HCT116 (cell line): ENCODE measurements at regions not wholly inside any gene's neighbourhood (a gene's known extent, or its start where the extent isn't known, plus 50 kb on each side); places are given as distances from the start of the nearest gene placed in this dataset.

Source experiments
- ATAC-seq: fragments of 200-7000 bp; cut with Tn5 transposase; 2 replicates; pipeline ENCODE4 v1.9.1; 2020; ENCODE audit warnings: mild to moderate bottlenecking, moderate library complexity
- BruUV-seq: library from RNA; stranded (reverse); fragments of 400-500 nt; replicated peaks from 2 replicates; lab custom pipeline; 2021; lab: Mats Ljungman, UMichigan
- CTCF ChIA-PET: fragments of 300-600 bp; sonication (Branson Sonifier 250); formaldehyde crosslinking; loops from one replicate; lab custom pipeline; 2021; ENCODE audit warnings: antibody characterized with exemption; lab: Charles Lee
- POLR2A ChIA-PET: fragments of 300-600, 350-600 bp; sonication (Branson Sonifier 250); formaldehyde crosslinking; loops from one replicate; lab custom pipeline; 2021; ENCODE audit warnings: antibody characterized with exemption; lab: Charles Lee
- RAD21 ChIA-PET, 2 experiments: fragments of 300-600 bp; sonication (Branson Sonifier 250); formaldehyde crosslinking; loops; one replicate each; lab custom pipeline; 2023; ENCODE audit warnings: low total read pairs in 2 of 2; ENCODE audit not compliant: uncharacterized antibody in 2 of 2, unreplicated experiment in 2 of 2, low non-redundant PET in 1 of 2; lab: Charles Lee
- DNase-seq: peaks from one replicate; pipeline ENCODE4 v3.0.0-alpha.2; 2010; ENCODE audit warnings: low read depth, low spot score
- H2AFZ ChIP-seq: fragments of 200-600 bp; shearing (Covaris generic), sonication (generic); 2 replicates; pipeline ENCODE4 v1.6.1; 2017; ENCODE audit warnings: low read depth, mixed run types, mixed read lengths, antibody characterized with exemption, low read length; ENCODE audit not compliant: poor library complexity, severe bottlenecking
- H3K27ac ChIP-seq: 2 replicates; pipeline ENCODE4 v1.5.1; 2012; ENCODE audit warnings: low read depth, low read length
- H3K27me3 ChIP-seq: fragments of 200-600 bp; sonication (generic); 2 replicates; pipeline ENCODE4 v1.6.1; 2016; ENCODE audit warnings: mixed run types, low read length, mixed read lengths; ENCODE audit not compliant: insufficient read depth
- H3K36me3 ChIP-seq, 2 experiments: fragments of 200-500 bp in 1 of 2; fragments of 200-600 bp in 1 of 2; sonication (Bioruptor generic) in 1 of 2; sonication (generic) in 1 of 2; 2 replicates each; pipeline versions ENCODE4 v1.5.1 to v1.6.1; 2014 to 2016; ENCODE audit warnings: low read length in 2 of 2, inconsistent platforms in 1 of 2, mixed read lengths in 1 of 2, mixed run types in 1 of 2; ENCODE audit not compliant: insufficient read depth in 2 of 2, control insufficient read depth in 1 of 2
- H3K4me1 ChIP-seq, 2 experiments: fragments of 200-600 bp in 1 of 2; sonication (generic) in 1 of 2; 2 replicates each; pipeline versions ENCODE4 v1.5.1 to v1.6.1; 2012 to 2017; ENCODE audit warnings: low read length in 2 of 2, inconsistent platforms in 1 of 2, mild to moderate bottlenecking in 1 of 2, mixed read lengths in 1 of 2, mixed run types in 1 of 2, moderate library complexity in 1 of 2; ENCODE audit not compliant: insufficient read depth in 2 of 2, control insufficient read depth in 1 of 2
- H3K4me2 ChIP-seq: fragments of 200-600 bp; sonication (generic); 2 replicates; pipeline ENCODE4 v1.6.1; 2017; ENCODE audit warnings: mixed run types, low read length, mixed read lengths
- H3K4me3 ChIP-seq, 2 experiments: fragments of 200-600 bp in 1 of 2; sonication (generic) in 1 of 2; replicated peaks in 1 of 2; 2 replicates each; pipeline ENCODE4 v1.5.1; 2011 to 2016; ENCODE audit warnings: low read length in 2 of 2, control low read depth in 1 of 2, low read depth in 1 of 2, mild to moderate bottlenecking in 1 of 2, mixed read lengths in 1 of 2, mixed run types in 1 of 2
- H3K79me2 ChIP-seq: fragments of 200-600 bp; sonication (generic); 2 replicates; pipeline ENCODE4 v1.6.1; 2017; ENCODE audit warnings: mild to moderate bottlenecking, mixed run types, low read length, moderate library complexity, mixed read lengths; ENCODE audit not compliant: insufficient read depth
- H3K9ac ChIP-seq: fragments of 200-600 bp; sonication (generic); 2 replicates; pipeline ENCODE4 v1.6.1; 2016; ENCODE audit warnings: low read length, mixed read lengths
- H3K9me2 ChIP-seq: fragments of 200-600 bp; sonication (generic), shearing (Covaris generic); 2 replicates; pipeline ENCODE4 v1.6.1; 2017; ENCODE audit warnings: mixed run types, mild to moderate bottlenecking, moderate library complexity; ENCODE audit not compliant: insufficient read depth
- H3K9me3 ChIP-seq, 2 experiments: fragments of 200-500 bp in 1 of 2; fragments of 200-600 bp in 1 of 2; sonication (Bioruptor generic) in 1 of 2; sonication (generic) in 1 of 2; 2 replicates each; pipeline ENCODE4 v1.6.1; 2014 to 2017; ENCODE audit warnings: low read length in 2 of 2, mixed read lengths in 2 of 2, inconsistent platforms in 1 of 2, low read depth in 1 of 2, mild to moderate bottlenecking in 1 of 2, mixed run types in 1 of 2, moderate library complexity in 1 of 2; ENCODE audit not compliant: control insufficient read depth in 1 of 2, insufficient read depth in 1 of 2
- H4K20me1 ChIP-seq: fragments of 200-600 bp; sonication (generic), shearing (Covaris generic); 2 replicates; pipeline ENCODE4 v1.6.1; 2017; ENCODE audit warnings: mixed run types, mild to moderate bottlenecking, moderate library complexity; ENCODE audit not compliant: insufficient read depth
- ATF3 ChIP-seq: IDR thresholded peaks from 2 replicates; pipeline ENCODE4 v1.6.1; 2012
- CBX3 ChIP-seq: IDR thresholded peaks from 2 replicates; pipeline ENCODE4 v1.6.1; 2012; ENCODE audit warnings: low read depth
- CEBPB ChIP-seq: IDR thresholded peaks from 2 replicates; pipeline ENCODE4 v1.6.1; 2012; ENCODE audit warnings: low read depth
- CTCF ChIP-seq, 3 experiments: fragments of 200-600 bp in 1 of 3; sonication (generic) in 1 of 3; IDR thresholded peaks in 2 of 3; conservative IDR thresholded peaks in 1 of 3; 2 replicates each; pipeline ENCODE4 v1.5.1; 2012 to 2017; ENCODE audit warnings: low read depth in 2 of 3, low read length in 2 of 3, antibody characterized with exemption in 1 of 3, borderline replicate concordance in 1 of 3, control low read depth in 1 of 3, mild to moderate bottlenecking in 1 of 3, mixed read lengths in 1 of 3, mixed run types in 1 of 3, moderate library complexity in 1 of 3; ENCODE audit not compliant: insufficient read depth in 1 of 3
- EGR1 ChIP-seq: IDR thresholded peaks from 2 replicates; pipeline ENCODE4 v1.6.1; 2012; ENCODE audit warnings: low read depth
- ELF1 ChIP-seq: IDR thresholded peaks from 2 replicates; pipeline ENCODE4 v1.6.1; 2012; ENCODE audit warnings: low read depth, borderline replicate concordance
- EZH2phosphoT487 ChIP-seq: fragments of 200-600 bp; IDR thresholded peaks from 2 replicates; pipeline ENCODE4 v1.6.1; 2018; ENCODE audit warnings: antibody characterized with exemption, borderline replicate concordance
- FOSL1 ChIP-seq: IDR thresholded peaks from 2 replicates; pipeline ENCODE4 v1.6.1; 2012; ENCODE audit warnings: low read depth
- JUND ChIP-seq: IDR thresholded peaks from 2 replicates; pipeline ENCODE4 v1.6.1; 2012
- MAX ChIP-seq: IDR thresholded peaks from 2 replicates; pipeline ENCODE4 v1.6.1; 2012
- POLR2AphosphoS5 ChIP-seq: IDR thresholded peaks from 2 replicates; pipeline ENCODE4 v1.6.1; 2011; ENCODE audit warnings: mild to moderate bottlenecking, low read depth, low read length, moderate library complexity
- RAD21 ChIP-seq: IDR thresholded peaks from 2 replicates; pipeline ENCODE4 v1.6.1; 2012; ENCODE audit warnings: low read depth, mild to moderate bottlenecking
- SIN3A ChIP-seq: IDR thresholded peaks from 2 replicates; pipeline ENCODE4 v1.6.1; 2012; ENCODE audit warnings: low read depth
- SP1 ChIP-seq: IDR thresholded peaks from 2 replicates; pipeline ENCODE4 v1.6.1; 2012; ENCODE audit warnings: low read depth
- SRF ChIP-seq: IDR thresholded peaks from 2 replicates; pipeline ENCODE4 v1.6.1; 2012; ENCODE audit warnings: low read depth
- TCF7L2 ChIP-seq: IDR thresholded peaks from 2 replicates; pipeline ENCODE4 v1.7.0; 2011; ENCODE audit warnings: borderline replicate concordance, inconsistent platforms; ENCODE audit not compliant: insufficient read depth, insufficient read length; ENCODE audit errors: extremely low read depth
- YY1 ChIP-seq: IDR thresholded peaks from 2 replicates; pipeline ENCODE4 v1.6.1; 2011; ENCODE audit warnings: low read length, low read depth, moderate library complexity, mild to moderate bottlenecking; ENCODE audit not compliant: insufficient replicate concordance; ENCODE audit errors: extremely low read depth
- ZBTB33 ChIP-seq: IDR thresholded peaks from 2 replicates; pipeline ENCODE4 v1.6.1; 2011; ENCODE audit warnings: mild to moderate bottlenecking, low read length, moderate library complexity; ENCODE audit not compliant: insufficient replicate concordance; ENCODE audit errors: extremely low read depth
- ZFX ChIP-seq: fragments of 450-650 bp; IDR thresholded peaks from 2 replicates; pipeline ENCODE4 v1.6.1; 2017
- ZNF274 ChIP-seq: fragments of 200-500 bp; sonication (Bioruptor generic); IDR thresholded peaks from 2 replicates; pipeline ENCODE4 v1.6.1; 2014; ENCODE audit warnings: mild to moderate bottlenecking, low read depth, low read length, inconsistent platforms
- intact Hi-C: fragments of 100-400 bp; cut with micrococcal nuclease; formaldehyde crosslinking; loops from 2 replicates; pipeline ENCODE4 v1.10.0; 2022

GRCh38 chr10:80015911-80016830 is 62.3 kb upstream of the TMEM254 start:
- H3K4me1 ChIP-seq, result peaks cover 0 to 4% of the 10 kb centered on the region in 2 experiments; a peak in 1 of 4 replicates
- CTCF ChIA-PET, result interaction anchor here (0.7 kb wide), 1 partner anchor 12 kb away, joined by 5 read pairs; no protein-coding TSS in a partner anchor
- no peaks in the 10 kb centered on the region for H3K36me3 ChIP-seq
- H3K9me3 ChIP-seq, result no peaks in the 10 kb centered on the region
- intact Hi-C loops, result no loop called here
- RAD21 ChIA-PET, result no interaction called here
- no peak overlapping the region for H3K4me2 ChIP-seq
- POLR2A ChIA-PET, result no interaction called here
- no peaks in the 10 kb centered on the region for H4K20me1 ChIP-seq
- no peaks in the 10 kb centered on the region for H3K79me2 ChIP-seq
- no peaks in the 10 kb centered on the region for H3K9me2 ChIP-seq
- H3K27me3 ChIP-seq, result no peaks in the 10 kb centered on the region
- DNase-seq (no peak), ATAC-seq (no peak)
- H3K4me3 ChIP-seq, result no peak overlapping the region
- no peak overlapping the region for H2AFZ ChIP-seq
- no peak overlapping the region for H3K9ac ChIP-seq
- no TSS peak for BruUV-seq
- H3K27ac ChIP-seq, result no peak overlapping the region
- no peak for TF ChIP-seq RAD21
- TF ChIP-seq EZH2phosphoT487, result no peak
- no peak for TF ChIP-seq CBX3
- TF ChIP-seq FOSL1, result no peak
- no peak for TF ChIP-seq CEBPB
- no peak for TF ChIP-seq MAX
- TF ChIP-seq JUND, result no peak
- no peak for TF ChIP-seq POLR2AphosphoS5
- TF ChIP-seq ATF3, result no peak
- no peak for TF ChIP-seq TCF7L2
- no peak for TF ChIP-seq SIN3A
- no peak for TF ChIP-seq ZFX
- TF ChIP-seq SP1, result no peak
- TF ChIP-seq ZNF274, result no peak
- no peak for TF ChIP-seq CTCF (IDR thresholded peaks at IDR 0.05 in 2 of 3, conservative IDR thresholded peaks at IDR 0.05 in 1 of 3; ENCODE audit: borderline replicate concordance in 1 of 3, insufficient read depth in 1 of 3, low read depth in 2 of 3, low read length in 2 of 3)
- TF ChIP-seq YY1, result no peak
- no peak for TF ChIP-seq EGR1
- TF ChIP-seq ZBTB33, result no peak
- TF ChIP-seq SRF, result no peak
- no peak for TF ChIP-seq ELF1
